OCI-LY3 (cell line): ENCODE measurements at regions not wholly inside any gene's neighbourhood (a gene's known extent, or its start where the extent isn't known, plus 50 kb on each side); places are given as distances from the start of the nearest gene placed in this dataset.

Source experiments
- CTCF ChIP-seq: fragments of 200-600, 300-600 bp; sonication (generic); IDR thresholded peaks from 2 replicates; pipeline ENCODE4 v1.5.1; 2014; ENCODE audit warnings: antibody characterized with exemption, low read length, low read depth
- EZH2phosphoT487 ChIP-seq: fragments of 200-600 bp; shearing (Covaris generic); IDR thresholded peaks from 2 replicates; pipeline ENCODE4 v1.6.1; 2018; ENCODE audit warnings: antibody characterized with exemption, mixed run types, low read depth

DNA sequence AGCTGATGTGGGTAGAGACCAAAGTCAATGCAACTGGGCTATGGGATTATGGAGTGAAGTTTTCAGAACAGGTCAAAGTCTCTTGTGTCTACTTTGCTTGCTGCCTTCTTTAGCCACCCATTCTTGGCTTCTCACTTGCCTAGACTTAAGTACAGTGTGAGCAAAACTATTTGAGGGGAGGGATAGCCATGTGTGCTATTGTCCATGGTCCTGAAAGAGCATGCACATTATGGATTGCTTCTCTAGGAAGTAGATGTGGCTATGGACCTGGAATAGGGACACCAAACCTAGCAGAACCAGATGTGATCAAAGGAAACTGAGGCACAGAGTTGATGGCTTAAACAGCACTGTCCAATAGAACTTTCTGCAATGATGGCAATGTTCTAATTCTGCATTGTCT is 81.9 kb upstream of the ZNF800 start:
- no peak for TF ChIP-seq CTCF
- TF ChIP-seq EZH2phosphoT487: no peak
